CD1c-positive myeloid dendritic cell (primary cell): ENCODE measurements at regions not wholly inside any gene's neighbourhood (a gene's known extent, or its start where the extent isn't known, plus 50 kb on each side); places are given as distances from the start of the nearest gene placed in this dataset.
"Not testable (repeated sequence)": the region's sequence is repeated elsewhere in the genome, so short reads cannot be mapped to it uniquely, and the experiment has no call there.

ENCODE experiments used
- DNase-seq: peaks from one replicate; pipeline ENCODE4 v3.0.0-alpha.2; 2016; ENCODE audit errors: extremely low spot score

DNA sequence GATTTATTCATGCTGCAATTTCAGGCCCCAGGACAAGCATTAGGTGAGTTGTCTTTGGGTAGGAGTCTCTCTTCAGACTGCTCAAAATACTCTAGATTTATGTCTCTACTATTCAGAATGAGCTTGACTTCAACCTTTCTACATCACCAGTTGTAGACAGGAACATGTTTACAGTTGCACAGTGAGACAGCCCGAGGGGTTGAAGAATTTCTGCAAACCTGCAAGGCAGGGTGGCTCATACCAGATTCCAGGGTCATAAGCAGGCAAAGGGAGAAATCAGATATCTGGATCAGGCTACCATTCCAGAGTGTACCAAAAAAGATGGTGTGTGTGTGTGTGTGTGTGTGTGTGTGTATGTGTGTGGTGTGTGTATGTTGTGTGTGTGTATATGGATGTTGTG, 112.4 kb downstream of the SPP2 start:
- no peak for DNase-seq

DNA sequence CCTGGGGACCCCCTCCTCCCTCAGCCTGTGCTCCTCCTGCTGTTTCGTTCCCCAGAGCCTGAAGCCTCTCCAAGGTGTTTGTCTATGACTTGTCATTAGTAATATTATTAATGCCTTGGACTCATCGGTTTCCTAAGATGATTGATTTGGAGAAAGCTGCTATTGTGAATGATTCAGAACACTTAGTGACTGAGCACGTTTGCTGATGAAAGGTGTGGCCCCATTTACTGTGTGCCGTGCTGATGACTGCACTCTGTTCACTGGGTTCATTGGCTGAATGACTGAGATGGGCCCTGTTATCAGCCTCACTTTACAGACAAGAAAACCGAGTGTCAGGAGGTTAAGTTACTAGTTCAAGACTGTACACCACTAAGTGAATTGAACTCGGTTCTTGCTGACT, 111.4 kb downstream of the SPP2 start:
- DNase-seq, result no peak

GRCh38 chr2:234158812-234159211, 108.3 kb downstream of the SPP2 start:
- no peak for DNase-seq

DNA sequence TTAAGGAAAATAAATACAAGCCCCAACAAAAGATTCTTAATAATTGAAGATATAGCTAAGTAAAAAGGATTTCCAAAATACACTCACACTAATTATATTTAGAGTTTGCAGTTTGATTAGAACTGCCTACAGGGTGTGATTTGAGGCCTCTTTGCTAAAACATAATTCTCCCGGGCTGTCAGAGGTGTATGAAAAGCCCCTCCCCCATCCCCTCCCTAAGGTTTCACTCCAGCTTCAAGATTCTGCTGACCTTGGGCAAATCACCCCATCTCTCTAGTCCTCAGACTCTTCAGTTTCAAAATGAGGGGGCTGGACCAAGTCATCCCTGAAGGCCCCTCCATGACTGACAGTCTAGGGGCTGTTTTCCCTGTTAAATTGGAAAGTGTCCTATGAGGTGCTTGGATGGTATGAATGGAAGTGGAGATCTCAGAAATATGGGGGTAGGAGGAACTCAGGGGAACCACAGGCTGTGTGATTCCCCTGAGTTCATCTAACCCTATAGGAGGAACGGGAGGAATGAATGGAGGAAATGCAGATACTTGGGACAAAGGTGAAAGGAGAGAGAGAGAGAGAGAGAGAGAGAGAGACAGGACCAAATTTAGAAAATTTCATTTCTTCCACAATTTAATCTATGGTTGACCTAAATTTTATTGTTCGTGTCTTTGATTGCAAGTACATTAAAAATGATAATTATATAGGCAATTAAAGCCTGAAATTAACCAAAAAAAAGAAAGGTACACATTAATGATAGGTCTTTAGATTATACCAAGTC, 107.5 kb downstream of the SPP2 start:
- no peak for DNase-seq

DNA sequence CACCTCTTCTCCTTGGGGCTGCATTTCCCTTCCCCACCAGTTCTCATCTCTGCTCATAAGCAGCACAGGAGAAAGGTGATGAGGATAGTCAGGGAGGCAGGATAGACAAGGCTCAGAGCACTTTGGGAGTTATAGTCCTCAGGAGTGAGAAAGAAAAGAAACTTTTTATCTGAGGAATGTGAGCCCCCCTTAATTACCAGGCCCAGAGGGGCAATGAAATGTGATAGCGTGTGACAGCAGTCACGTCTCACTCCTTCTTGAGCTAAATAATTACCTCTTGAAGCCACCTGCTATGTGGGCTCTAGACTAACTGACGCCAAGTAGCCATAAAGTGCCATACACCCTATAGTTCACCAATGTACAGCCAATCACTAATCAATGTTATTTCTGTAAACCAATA, 105.8 kb downstream of the SPP2 start:
- DNase-seq, result no peak

DNA sequence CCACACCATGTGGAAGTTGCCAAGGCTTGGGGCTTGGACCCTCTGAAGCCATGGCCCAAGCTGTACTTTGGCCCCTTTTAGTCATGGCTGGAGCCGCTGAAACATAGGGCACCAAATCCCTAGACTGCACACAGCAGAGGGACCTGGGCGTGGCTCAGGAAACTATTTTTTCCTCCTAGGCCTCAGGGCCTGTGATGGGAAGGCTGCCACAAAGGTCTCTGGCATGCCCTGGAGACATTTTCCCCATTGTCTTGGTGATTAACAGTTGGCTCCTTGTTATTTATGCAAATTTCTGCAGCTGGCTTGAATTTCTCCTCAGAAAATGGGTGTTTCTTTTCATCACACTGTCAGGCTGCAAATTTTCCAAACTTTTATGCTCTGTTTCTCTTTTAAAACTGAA, 102.3 kb downstream of the SPP2 start:
- DNase-seq, result not testable (repeated sequence)

DNA sequence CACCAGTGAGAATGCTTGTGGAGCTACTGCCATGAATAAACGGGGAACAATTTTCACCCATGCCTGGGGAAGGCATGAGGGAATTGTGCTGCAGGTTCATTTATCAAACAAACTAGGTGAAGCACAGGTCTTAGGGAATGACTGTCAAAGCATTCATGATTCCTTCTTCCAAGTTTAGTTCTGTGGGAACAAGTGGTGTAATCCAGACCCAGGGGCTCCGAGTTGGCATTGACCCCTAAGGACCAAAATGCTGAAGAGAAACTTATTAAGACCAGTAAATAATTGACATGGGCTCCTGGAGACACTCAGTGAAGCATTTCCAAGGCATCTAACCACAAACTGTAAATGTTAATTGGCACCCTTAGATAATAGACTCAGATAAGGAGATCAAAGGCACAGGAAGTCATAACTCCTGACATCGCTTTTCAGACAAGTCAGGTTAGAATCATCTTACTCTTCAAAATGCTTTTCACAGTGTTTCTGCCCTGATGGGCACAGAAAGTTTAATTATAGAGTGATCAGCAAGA, 96.9 kb downstream of the SPP2 start:
- peak; percentile 27 for DNase-seq

GRCh38 chr2:234146087-234146826, 95.8 kb downstream of the SPP2 start:
- peak; percentile 1 for DNase-seq

DNA sequence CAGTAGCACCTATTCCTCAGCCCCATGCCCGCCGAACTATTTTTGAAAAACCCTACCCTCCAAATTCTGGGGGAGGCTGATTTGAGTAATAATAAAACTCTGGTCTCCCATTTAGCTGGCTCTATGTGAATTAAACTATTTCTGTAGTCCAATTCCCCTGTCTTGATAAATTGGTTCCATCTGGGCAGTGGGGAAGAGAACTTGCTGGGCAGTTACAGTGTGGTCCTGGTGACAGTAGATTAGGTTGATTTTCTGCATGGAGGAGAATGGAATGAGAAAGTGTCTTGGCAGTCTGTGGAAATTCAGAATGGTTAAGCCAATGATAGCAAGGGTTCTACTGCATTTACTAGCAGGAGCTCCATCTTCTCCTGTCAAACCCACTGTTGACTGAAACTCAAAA, 95.0 kb downstream of the SPP2 start:
- DNase-seq, result no peak

- no peak for DNase-seq
These were observed 94.6 kb downstream of the SPP2 start for GRCh38 chr2:234145057-234145456.

DNA sequence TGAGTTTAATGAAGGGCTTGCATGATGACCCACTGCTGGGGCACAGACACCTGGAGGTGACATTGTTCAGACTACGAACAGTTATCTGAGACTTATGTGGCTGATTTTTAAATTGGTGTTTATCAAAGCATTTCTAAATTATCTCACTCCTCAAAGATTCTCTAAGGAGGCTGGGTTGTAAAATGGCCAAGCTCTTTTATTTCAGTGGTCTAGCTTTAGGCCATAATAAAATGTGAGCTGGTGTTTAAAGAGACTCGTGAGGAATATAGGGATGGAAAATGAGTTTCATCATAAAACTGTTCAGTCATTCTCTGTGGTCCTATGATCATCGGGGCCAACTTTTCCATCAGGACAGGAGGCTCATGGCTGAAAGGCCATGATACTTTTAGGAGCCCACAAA, 93.4 kb downstream of the SPP2 start:
- DNase-seq, result no peak

DNA sequence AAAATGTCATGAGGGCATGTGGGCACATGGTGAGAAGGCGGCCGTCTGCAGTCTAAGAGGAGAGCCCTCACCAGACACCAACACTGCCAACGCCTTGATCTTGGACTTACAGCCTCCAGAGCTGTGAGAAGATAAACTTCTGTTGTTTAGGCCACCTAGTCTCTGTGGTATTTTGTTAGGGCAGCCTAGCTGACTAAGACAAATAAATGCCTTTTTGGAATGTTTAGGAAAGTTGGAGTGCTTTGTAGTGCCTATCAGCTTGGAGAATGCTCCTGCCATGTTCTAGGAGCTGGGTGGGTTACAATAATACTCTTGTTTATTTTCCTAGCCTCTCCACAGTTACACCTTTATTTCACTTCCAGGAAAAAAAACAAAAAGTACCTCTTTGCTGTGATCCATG, 92.0 kb downstream of the SPP2 start:
- DNase-seq, result no peak

DNA sequence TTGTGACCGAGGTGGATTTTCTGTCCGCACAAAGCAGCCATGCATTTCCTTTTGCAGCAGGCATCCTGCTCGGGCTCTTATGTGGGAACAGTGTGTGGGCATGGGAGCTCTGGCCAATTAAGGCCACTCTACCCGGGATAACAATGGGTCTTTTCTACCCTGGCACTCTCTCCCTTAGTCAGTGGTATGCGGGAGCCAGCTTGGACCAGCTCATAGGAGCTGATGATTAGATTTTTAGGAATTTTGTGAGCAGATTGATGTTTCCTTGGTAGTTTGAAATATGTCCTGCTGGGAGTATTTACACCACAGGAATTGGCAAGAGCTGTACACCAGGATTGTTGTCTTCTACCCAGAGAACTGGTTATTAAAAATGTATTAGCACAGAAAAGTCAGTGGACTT, 89.3 kb downstream of the SPP2 start:
- no peak for DNase-seq

- DNase-seq, result no peak
These were observed 88.3 kb downstream of the SPP2 start for GRCh38 chr2:234138836-234139235.

DNA sequence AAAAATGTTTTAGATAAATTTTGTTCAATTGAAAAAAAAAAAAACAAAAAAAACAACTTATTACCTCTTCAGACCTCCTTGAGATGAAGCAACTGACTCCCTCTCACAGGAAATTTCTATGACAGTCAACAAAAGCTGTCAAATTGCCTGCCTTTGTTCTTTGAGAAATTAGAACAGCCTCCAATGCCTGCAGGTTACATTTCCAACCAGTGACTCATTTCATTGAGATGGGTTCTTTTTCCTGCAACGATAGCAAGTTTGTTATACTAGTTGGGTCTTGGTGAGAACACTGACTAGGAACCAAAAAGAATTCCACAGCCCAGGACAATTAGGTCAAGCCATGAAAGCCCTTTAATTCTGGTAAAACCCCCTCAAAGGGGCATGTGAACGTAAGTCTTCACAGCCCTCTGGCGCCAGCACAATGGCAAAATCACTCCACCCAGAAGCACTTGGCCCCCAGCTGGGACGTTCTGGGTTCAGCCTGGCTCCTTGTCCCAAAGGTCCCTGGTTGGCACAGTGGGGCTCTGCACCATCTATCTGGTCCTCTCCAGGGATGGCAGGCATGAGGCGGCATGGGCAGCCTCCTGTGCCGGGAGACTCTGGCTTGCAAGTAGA, 87.0 kb downstream of the SPP2 start:
- no peak for DNase-seq

GRCh38 chr2:234136461-234136860, 86.0 kb downstream of the SPP2 start:
- DNase-seq, result no peak

- DNase-seq, result peak; percentile 66
These were observed 85.3 kb downstream of the SPP2 start for GRCh38 chr2:234135750-234136221.

GRCh38 chr2:234134496-234134895, 84.0 kb downstream of the SPP2 start:
- no peak for DNase-seq

GRCh38 chr2:234133004-234133403, 82.5 kb downstream of the SPP2 start:
- DNase-seq, result no peak

- no peak for DNase-seq
These were observed 80.3 kb downstream of the SPP2 start for GRCh38 chr2:234130777-234131181.

- DNase-seq, result no peak
These were observed 78.1 kb downstream of the SPP2 start for GRCh38 chr2:234128606-234129005.
